ENCODE measurements at regions not wholly inside any gene's neighbourhood (a gene's known extent, or its start where the extent isn't known, plus 50 kb on each side); places are given as distances from the start of the nearest gene placed in this dataset.

DNA sequence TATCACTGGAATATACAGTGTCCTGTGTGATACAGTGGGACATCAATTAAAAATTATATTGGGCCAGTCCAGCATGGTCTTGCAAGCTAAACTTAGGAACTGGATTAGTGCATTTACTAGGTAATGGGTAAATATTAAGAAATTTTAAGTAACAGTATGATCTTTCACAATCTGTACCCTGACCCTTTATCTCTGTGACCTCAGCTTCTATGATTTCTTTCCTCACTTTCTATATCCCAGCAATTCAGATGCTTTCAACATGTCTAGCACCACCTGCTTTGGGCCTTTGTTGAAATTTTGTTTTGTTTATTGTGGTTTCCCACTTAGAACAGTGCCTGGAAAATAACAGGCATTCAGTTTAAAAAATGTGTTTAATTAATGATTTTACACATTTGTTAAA is 2295.4 kb downstream of the ARAP2 start:
- TF ChIP-seq, protein P1, sequence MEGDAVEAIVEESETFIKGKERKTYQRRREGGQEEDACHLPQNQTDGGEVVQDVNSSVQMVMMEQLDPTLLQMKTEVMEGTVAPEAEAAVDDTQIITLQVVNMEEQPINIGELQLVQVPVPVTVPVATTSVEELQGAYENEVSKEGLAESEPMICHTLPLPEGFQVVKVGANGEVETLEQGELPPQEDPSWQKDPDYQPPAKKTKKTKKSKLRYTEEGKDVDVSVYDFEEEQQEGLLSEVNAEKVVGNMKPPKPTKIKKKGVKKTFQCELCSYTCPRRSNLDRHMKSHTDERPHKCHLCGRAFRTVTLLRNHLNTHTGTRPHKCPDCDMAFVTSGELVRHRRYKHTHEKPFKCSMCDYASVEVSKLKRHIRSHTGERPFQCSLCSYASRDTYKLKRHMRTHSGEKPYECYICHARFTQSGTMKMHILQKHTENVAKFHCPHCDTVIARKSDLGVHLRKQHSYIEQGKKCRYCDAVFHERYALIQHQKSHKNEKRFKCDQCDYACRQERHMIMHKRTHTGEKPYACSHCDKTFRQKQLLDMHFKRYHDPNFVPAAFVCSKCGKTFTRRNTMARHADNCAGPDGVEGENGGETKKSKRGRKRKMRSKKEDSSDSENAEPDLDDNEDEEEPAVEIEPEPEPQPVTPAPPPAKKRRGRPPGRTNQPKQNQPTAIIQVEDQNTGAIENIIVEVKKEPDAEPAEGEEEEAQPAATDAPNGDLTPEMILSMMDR (conservative IDR thresholded peaks at IDR 0.05 in 1 of 2, IDR thresholded peaks at IDR 0.05 in 1 of 2; ENCODE audit: low read depth in 1 of 2, low read length in 2 of 2), result no peak
- no peak for TF ChIP-seq EZH2 (IDR thresholded peaks at IDR 0.05; ENCODE audit: low read length, missing control alignments)

All from fibroblast of lung (primary cell).